ENCODE measurements at regions not wholly inside any gene's neighbourhood (a gene's known extent, or its start where the extent isn't known, plus 50 kb on each side); places are given as distances from the start of the nearest gene placed in this dataset.

DNA sequence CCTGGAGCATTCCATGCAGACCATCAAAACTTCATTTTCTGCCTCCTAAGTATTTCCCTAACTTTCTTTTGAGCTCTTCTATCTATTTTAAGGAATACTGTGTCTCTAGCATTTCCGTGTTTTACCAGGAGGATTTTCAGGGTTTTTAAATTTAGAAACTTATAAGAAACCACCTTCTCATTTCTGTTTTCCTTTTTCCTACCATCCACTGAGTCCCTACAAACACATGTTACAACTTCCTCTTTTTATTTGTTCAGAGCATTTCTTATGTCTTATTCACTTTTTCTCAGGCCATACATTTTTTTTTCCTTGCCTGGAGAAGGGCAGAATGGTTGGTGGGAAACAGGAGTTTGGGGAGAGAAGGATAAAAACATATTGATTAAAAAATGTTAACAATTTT, 130.0 kb upstream of the BMP5 start:
- Histone ChIP-seq H3K36me3 (ENCODE audit: insufficient read depth, low read length) (no peaks in the 10 kb centered on the region), H3K9ac (ENCODE audit: low read length) (no peak overlapping the region), H3K27ac (ENCODE audit: low read depth, low read length) (no peak overlapping the region), H3K27me3 (ENCODE audit: control insufficient read depth in 1 of 2, insufficient read depth in 2 of 2, low read length in 2 of 2) (no peaks in the 10 kb centered on the region), H3K4me3 (ENCODE audit: low read depth in 1 of 2, low read length in 2 of 2) (no peak overlapping the region), H3K4me1 (ENCODE audit: insufficient read depth, low read length) (no peaks in the 10 kb centered on the region), H3K9me3 (ENCODE audit: low read length) (no peaks in the 10 kb centered on the region)

DNA sequence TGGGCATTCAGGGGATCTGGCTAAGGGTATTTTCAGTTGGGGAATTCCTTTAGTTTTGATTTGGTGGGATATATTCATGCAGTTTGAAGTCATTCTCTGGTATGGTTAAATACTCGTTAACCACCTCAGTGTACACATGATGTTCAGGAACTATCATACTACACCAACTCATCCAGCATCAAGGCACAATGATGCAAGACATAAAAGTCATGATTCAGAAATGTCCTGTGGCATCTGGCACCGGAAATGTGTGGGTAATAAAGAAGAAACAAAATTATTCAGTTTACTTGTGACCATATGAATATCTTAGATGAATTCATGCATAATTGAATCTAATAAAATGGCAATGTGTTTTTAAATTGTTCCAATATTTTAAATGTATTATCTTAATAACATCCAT, 129.0 kb upstream of the BMP5 start:
- Histone ChIP-seq H3K4me1 (ENCODE audit: insufficient read depth, low read length) (no peaks in the 10 kb centered on the region), H3K27ac (ENCODE audit: low read depth, low read length) (no peak overlapping the region), H3K9ac (ENCODE audit: low read length) (no peak overlapping the region), H3K36me3 (ENCODE audit: insufficient read depth, low read length) (no peaks in the 10 kb centered on the region), H3K9me3 (ENCODE audit: low read length) (no peaks in the 10 kb centered on the region), H3K27me3 (ENCODE audit: control insufficient read depth in 1 of 2, insufficient read depth in 2 of 2, low read length in 2 of 2) (no peaks in the 10 kb centered on the region), H3K4me3 (ENCODE audit: low read depth in 1 of 2, low read length in 2 of 2) (no peak overlapping the region)

- Histone ChIP-seq H3K4me3 (ENCODE audit: low read depth in 1 of 2, low read length in 2 of 2) (no peak overlapping the region), H3K36me3 (ENCODE audit: insufficient read depth, low read length) (no peaks in the 10 kb centered on the region), H3K27me3 (ENCODE audit: control insufficient read depth in 1 of 2, insufficient read depth in 2 of 2, low read length in 2 of 2) (no peaks in the 10 kb centered on the region), H3K9me3 (ENCODE audit: low read length) (no peaks in the 10 kb centered on the region), H3K27ac (ENCODE audit: low read depth, low read length) (no peak overlapping the region), H3K9ac (ENCODE audit: low read length) (no peak overlapping the region), H3K4me1 (ENCODE audit: insufficient read depth, low read length) (no peaks in the 10 kb centered on the region)
These were observed 128.2 kb upstream of the BMP5 start for GRCh38 chr6:56003616-56004015.

DNA sequence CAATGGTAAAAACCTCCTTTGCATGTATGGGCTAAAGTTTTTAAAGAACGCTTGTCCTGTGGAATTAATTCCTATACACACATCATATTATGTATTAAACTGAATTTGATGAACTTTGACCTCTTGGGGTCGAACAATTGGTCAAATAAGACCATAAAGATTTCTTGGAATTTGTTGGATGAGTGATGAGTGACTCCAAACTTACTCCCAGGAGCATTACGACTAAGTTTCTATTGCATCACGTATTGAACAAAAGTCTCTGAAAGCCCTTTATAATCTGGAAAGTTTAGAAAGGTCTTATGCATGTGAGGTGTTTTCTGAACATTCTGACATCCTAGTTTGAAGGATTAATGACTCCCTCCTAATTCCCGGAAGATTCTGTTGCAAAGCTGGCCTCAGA, 126.9 kb upstream of the BMP5 start:
- H3K4me1 ChIP-seq (ENCODE audit: insufficient read depth, low read length), result no peaks in the 10 kb centered on the region
- H3K36me3 ChIP-seq (ENCODE audit: insufficient read depth, low read length), result no peaks in the 10 kb centered on the region
- H3K27me3 ChIP-seq (ENCODE audit: control insufficient read depth in 1 of 2, insufficient read depth in 2 of 2, low read length in 2 of 2), result no peaks in the 10 kb centered on the region
- H3K4me3 ChIP-seq (ENCODE audit: low read depth in 1 of 2, low read length in 2 of 2), result no peak overlapping the region
- no peak overlapping the region for H3K9ac ChIP-seq (ENCODE audit: low read length)
- no peak overlapping the region for H3K27ac ChIP-seq (ENCODE audit: low read depth, low read length)
- H3K9me3 ChIP-seq (ENCODE audit: low read length), result no peaks in the 10 kb centered on the region

DNA sequence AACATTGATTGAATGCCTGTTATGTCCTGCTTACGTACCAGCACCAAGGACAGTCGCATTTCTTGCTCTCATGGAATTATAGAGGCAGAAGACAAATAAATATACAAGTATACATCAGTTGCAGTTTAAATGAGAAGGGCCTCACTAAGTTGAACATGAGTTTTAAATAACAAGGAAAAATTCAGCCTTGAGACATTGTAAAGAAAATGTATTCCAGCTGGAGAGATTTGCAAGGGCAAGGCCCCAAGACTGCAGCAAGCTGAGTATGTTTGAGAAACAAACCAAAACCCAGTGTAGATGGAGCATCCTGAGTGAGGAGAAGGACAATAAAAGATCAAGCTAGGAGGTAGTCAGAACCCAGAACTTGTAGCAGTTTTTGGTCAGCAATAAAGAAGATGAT, 123.2 kb upstream of the BMP5 start:
- Histone ChIP-seq H3K27me3 (ENCODE audit: control insufficient read depth in 1 of 2, insufficient read depth in 2 of 2, low read length in 2 of 2) (no peaks in the 10 kb centered on the region), H3K4me3 (ENCODE audit: low read depth in 1 of 2, low read length in 2 of 2) (no peak overlapping the region), H3K4me1 (ENCODE audit: insufficient read depth, low read length) (no peaks in the 10 kb centered on the region), H3K36me3 (ENCODE audit: insufficient read depth, low read length) (no peaks in the 10 kb centered on the region), H3K9me3 (ENCODE audit: low read length) (no peaks in the 10 kb centered on the region), H3K27ac (ENCODE audit: low read depth, low read length) (no peak overlapping the region), H3K9ac (ENCODE audit: low read length) (no peak overlapping the region)

GRCh38 chr6:55997223-55997874, 122.0 kb upstream of the BMP5 start:
- H3K27me3 ChIP-seq (ENCODE audit: control insufficient read depth in 1 of 2, insufficient read depth in 2 of 2, low read length in 2 of 2), result no peaks in the 10 kb centered on the region
- no peaks in the 10 kb centered on the region for H3K36me3 ChIP-seq (ENCODE audit: insufficient read depth, low read length)
- no peak overlapping the region for H3K4me3 ChIP-seq (ENCODE audit: low read depth in 1 of 2, low read length in 2 of 2)
- H3K4me1 ChIP-seq (ENCODE audit: insufficient read depth, low read length), result no peaks in the 10 kb centered on the region
- no peak overlapping the region for H3K27ac ChIP-seq (ENCODE audit: low read depth, low read length)
- H3K9ac ChIP-seq (ENCODE audit: low read length), result no peak overlapping the region
- H3K9me3 ChIP-seq (ENCODE audit: low read length), result no peaks in the 10 kb centered on the region

DNA sequence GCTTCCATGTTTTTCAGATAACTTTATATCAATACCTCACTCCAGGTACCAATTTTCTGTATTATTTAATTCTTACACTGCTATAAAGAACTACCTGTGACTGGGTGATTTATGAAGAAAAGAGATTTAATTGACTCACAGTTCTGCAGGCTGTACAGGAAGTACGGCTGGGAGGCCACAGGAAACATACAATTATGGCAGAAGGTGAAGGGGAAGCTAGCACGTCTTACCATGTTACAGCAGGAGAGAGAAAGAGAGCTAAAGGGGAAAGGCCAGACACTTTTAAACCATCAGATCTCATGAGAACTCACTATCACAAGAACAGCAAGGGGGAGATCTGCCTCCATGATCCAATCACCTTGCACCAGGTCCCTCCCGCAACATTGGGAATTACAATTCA, 119.1 kb upstream of the BMP5 start:
- H3K4me1 ChIP-seq (ENCODE audit: insufficient read depth, low read length), result no peaks in the 10 kb centered on the region
- no peak overlapping the region for H3K27ac ChIP-seq (ENCODE audit: low read depth, low read length)
- H3K9ac ChIP-seq (ENCODE audit: low read length), result no peak overlapping the region
- no peaks in the 10 kb centered on the region for H3K9me3 ChIP-seq (ENCODE audit: low read length)
- H3K36me3 ChIP-seq (ENCODE audit: insufficient read depth, low read length), result no peaks in the 10 kb centered on the region
- H3K4me3 ChIP-seq (ENCODE audit: low read depth in 1 of 2, low read length in 2 of 2), result no peak overlapping the region
- H3K27me3 ChIP-seq (ENCODE audit: control insufficient read depth in 1 of 2, insufficient read depth in 2 of 2, low read length in 2 of 2), result no peaks in the 10 kb centered on the region

- no peaks in the 10 kb centered on the region for H3K36me3 ChIP-seq (ENCODE audit: insufficient read depth, low read length)
- no peak overlapping the region for H3K9ac ChIP-seq (ENCODE audit: low read length)
- H3K27me3 ChIP-seq (ENCODE audit: control insufficient read depth in 1 of 2, insufficient read depth in 2 of 2, low read length in 2 of 2), result no peaks in the 10 kb centered on the region
- no peak overlapping the region for H3K27ac ChIP-seq (ENCODE audit: low read depth, low read length)
- no peaks in the 10 kb centered on the region for H3K9me3 ChIP-seq (ENCODE audit: low read length)
- no peaks in the 10 kb centered on the region for H3K4me1 ChIP-seq (ENCODE audit: insufficient read depth, low read length)
- H3K4me3 ChIP-seq (ENCODE audit: low read depth in 1 of 2, low read length in 2 of 2), result no peak overlapping the region
These were observed 118.0 kb upstream of the BMP5 start for GRCh38 chr6:55993418-55993817.

DNA sequence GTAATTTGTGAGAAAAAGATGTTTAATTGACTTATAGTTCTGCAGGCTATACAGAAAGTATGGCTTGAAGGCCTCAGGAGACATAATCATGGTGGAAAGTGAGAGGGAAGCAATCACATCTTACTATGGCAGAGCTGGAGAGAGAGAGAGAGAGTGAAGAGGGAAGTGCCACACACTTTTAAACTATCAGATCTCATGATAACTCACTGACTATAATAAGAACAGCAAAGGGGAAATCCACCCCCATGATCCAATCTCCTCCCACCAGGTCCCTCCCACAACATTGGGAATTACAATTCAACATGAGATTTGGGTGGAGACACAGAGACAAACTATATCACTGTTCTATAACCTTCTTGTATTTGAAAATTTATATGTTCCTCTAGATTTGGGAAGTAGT, 117.2 kb upstream of the BMP5 start:
- Histone ChIP-seq H3K27ac (ENCODE audit: low read depth, low read length) (no peak overlapping the region), H3K4me1 (ENCODE audit: insufficient read depth, low read length) (no peaks in the 10 kb centered on the region), H3K4me3 (ENCODE audit: low read depth in 1 of 2, low read length in 2 of 2) (no peak overlapping the region), H3K27me3 (ENCODE audit: control insufficient read depth in 1 of 2, insufficient read depth in 2 of 2, low read length in 2 of 2) (no peaks in the 10 kb centered on the region), H3K9me3 (ENCODE audit: low read length) (no peaks in the 10 kb centered on the region), H3K9ac (ENCODE audit: low read length) (no peak overlapping the region), H3K36me3 (ENCODE audit: insufficient read depth, low read length) (no peaks in the 10 kb centered on the region)

DNA sequence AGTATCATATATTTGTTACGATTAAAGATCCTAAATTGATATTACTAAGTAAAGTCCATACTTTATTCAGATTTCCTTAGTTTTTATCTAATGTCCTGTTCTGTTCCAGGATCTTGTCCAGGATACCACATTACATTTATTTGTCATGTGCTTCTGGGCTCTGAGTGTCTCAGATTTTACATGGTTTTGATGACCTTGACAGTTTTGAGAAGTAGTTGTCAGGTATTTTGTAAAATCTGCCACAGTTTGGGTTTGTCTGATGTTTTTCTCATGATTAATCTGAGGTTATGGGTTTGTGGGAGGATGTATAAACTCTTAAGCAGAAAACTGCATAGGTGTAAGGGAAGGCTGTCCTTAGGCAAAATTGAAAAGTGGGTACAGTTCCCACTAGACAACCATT, 109.9 kb upstream of the BMP5 start:
- H3K4me3 ChIP-seq (ENCODE audit: low read depth in 1 of 2, low read length in 2 of 2), result no peak overlapping the region
- no peaks in the 10 kb centered on the region for H3K9me3 ChIP-seq (ENCODE audit: low read length)
- no peaks in the 10 kb centered on the region for H3K36me3 ChIP-seq (ENCODE audit: insufficient read depth, low read length)
- H3K27ac ChIP-seq (ENCODE audit: low read depth, low read length), result no peak overlapping the region
- no peaks in the 10 kb centered on the region for H3K4me1 ChIP-seq (ENCODE audit: insufficient read depth, low read length)
- no peaks in the 10 kb centered on the region for H3K27me3 ChIP-seq (ENCODE audit: control insufficient read depth in 1 of 2, insufficient read depth in 2 of 2, low read length in 2 of 2)
- no peak overlapping the region for H3K9ac ChIP-seq (ENCODE audit: low read length)

DNA sequence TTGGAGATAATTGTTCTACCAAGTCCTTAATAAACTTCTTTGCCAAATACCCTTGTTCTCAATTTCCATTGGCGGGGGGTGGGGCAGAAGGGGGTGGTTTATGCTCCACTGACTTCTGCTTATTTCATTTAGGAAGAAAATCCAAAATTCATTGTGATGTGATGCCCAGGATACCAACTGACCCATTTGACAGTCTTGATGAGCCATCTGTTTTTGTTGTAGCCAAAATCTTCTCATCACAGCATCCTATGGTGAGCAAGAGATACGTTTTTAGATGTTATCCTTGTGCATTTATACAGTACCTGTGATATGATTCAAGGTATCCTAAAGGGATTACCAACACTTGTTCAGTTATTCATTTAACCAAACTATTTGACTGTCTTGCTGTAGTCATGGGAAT, 108.5 kb upstream of the BMP5 start:
- no peak overlapping the region for H3K27ac ChIP-seq (ENCODE audit: low read depth, low read length)
- no peaks in the 10 kb centered on the region for H3K4me1 ChIP-seq (ENCODE audit: insufficient read depth, low read length)
- no peaks in the 10 kb centered on the region for H3K9me3 ChIP-seq (ENCODE audit: low read length)
- no peaks in the 10 kb centered on the region for H3K36me3 ChIP-seq (ENCODE audit: insufficient read depth, low read length)
- no peaks in the 10 kb centered on the region for H3K27me3 ChIP-seq (ENCODE audit: control insufficient read depth in 1 of 2, insufficient read depth in 2 of 2, low read length in 2 of 2)
- no peak overlapping the region for H3K9ac ChIP-seq (ENCODE audit: low read length)
- no peak overlapping the region for H3K4me3 ChIP-seq (ENCODE audit: low read depth in 1 of 2, low read length in 2 of 2)

GRCh38 chr6:55981660-55982059, 106.3 kb upstream of the BMP5 start:
- no peak overlapping the region for H3K27ac ChIP-seq (ENCODE audit: low read depth, low read length)
- no peaks in the 10 kb centered on the region for H3K36me3 ChIP-seq (ENCODE audit: insufficient read depth, low read length)
- no peak overlapping the region for H3K4me3 ChIP-seq (ENCODE audit: low read depth in 1 of 2, low read length in 2 of 2)
- no peak overlapping the region for H3K9ac ChIP-seq (ENCODE audit: low read length)
- H3K4me1 ChIP-seq (ENCODE audit: insufficient read depth, low read length), result no peaks in the 10 kb centered on the region
- no peaks in the 10 kb centered on the region for H3K27me3 ChIP-seq (ENCODE audit: control insufficient read depth in 1 of 2, insufficient read depth in 2 of 2, low read length in 2 of 2)
- H3K9me3 ChIP-seq (ENCODE audit: low read length), result no peaks in the 10 kb centered on the region

Measured in muscle layer of colon (tissue), 2 donors.